GM23248 (cell line): ENCODE measurements at regions not wholly inside any gene's neighbourhood (a gene's known extent, or its start where the extent isn't known, plus 50 kb on each side); places are given as distances from the start of the nearest gene placed in this dataset.

Source experiments
- EZH2 ChIP-seq: fragments of 200-600 bp; sonication (generic); IDR thresholded peaks from 2 replicates; pipeline ENCODE4 v1.6.1; 2018; ENCODE audit warnings: antibody characterized with exemption, mild to moderate bottlenecking; ENCODE audit not compliant: insufficient read depth, poor library complexity, severe bottlenecking
- EZH2phosphoT487 ChIP-seq: fragments of 200-600 bp; sonication (generic); IDR thresholded peaks from 2 replicates; pipeline ENCODE4 v1.6.1; 2018; ENCODE audit warnings: antibody characterized with exemption, moderate library complexity, mild to moderate bottlenecking, low read depth; ENCODE audit not compliant: insufficient read depth

DNA sequence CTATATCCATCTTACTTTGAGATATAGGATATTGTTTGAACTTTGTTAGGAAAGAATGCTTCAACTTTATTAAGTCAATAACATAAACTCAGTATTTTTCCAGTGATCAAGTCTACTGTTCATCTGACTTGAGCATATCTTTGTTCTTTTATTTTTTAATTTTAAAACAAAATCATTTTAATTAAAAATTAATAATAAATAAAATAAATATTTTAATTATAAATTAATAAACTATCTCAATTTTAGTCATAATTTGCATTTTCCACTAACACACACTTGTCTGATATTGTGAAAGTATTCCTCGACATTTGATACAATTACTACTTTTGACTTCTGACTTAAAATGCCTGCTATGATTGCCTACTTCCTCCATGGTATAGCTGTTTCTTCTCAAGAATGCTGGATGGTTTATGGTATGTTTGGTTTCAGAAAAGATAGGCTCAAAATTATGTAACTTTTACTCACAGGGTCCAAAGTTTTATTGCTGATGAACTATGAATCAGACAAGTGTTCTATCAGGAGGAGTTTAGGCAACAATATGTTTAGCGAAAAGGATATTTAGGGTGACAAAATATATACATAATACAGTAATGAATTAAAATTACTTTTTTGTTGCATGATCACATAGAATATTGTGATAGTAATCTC, 1132.3 kb upstream of the PCDH10 start:
- no peak for TF ChIP-seq EZH2
- no peak for TF ChIP-seq EZH2phosphoT487
